ENCODE measurements at regions not wholly inside any gene's neighbourhood (a gene's known extent, or its start where the extent isn't known, plus 50 kb on each side); places are given as distances from the start of the nearest gene placed in this dataset.

DNA sequence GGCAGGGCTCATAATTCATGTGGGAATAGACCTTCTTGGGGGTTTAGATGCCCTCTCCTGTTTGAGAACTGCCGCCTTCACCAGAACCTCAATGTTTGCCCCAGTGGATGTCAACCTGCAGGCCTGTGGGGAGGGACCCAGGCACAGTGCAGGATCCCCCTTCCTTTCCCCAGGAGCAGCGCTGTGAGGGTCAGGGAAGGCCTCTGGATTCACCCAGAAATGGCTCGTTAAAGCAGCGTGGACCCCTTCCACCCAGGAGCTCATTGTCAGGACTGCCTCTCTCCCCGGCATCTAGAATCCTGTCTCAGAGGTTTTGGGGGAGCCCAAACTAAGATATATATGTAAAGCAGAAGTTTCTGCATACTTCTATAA is 188.3 kb downstream of the GADD45G start (continued):
- TF ChIP-seq, protein P1, sequence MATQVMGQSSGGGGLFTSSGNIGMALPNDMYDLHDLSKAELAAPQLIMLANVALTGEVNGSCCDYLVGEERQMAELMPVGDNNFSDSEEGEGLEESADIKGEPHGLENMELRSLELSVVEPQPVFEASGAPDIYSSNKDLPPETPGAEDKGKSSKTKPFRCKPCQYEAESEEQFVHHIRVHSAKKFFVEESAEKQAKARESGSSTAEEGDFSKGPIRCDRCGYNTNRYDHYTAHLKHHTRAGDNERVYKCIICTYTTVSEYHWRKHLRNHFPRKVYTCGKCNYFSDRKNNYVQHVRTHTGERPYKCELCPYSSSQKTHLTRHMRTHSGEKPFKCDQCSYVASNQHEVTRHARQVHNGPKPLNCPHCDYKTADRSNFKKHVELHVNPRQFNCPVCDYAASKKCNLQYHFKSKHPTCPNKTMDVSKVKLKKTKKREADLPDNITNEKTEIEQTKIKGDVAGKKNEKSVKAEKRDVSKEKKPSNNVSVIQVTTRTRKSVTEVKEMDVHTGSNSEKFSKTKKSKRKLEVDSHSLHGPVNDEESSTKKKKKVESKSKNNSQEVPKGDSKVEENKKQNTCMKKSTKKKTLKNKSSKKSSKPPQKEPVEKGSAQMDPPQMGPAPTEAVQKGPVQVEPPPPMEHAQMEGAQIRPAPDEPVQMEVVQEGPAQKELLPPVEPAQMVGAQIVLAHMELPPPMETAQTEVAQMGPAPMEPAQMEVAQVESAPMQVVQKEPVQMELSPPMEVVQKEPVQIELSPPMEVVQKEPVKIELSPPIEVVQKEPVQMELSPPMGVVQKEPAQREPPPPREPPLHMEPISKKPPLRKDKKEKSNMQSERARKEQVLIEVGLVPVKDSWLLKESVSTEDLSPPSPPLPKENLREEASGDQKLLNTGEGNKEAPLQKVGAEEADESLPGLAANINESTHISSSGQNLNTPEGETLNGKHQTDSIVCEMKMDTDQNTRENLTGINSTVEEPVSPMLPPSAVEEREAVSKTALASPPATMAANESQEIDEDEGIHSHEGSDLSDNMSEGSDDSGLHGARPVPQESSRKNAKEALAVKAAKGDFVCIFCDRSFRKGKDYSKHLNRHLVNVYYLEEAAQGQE (IDR thresholded peaks at IDR 0.05; ENCODE audit: low read depth), result no peak
- TF ChIP-seq JUND (IDR thresholded peaks at IDR 0.05), result no peak
- TF ChIP-seq ELF1 (IDR thresholded peaks at IDR 0.05; ENCODE audit: borderline replicate concordance, low read depth), result no peak
- no peak for TF ChIP-seq TCF7L2 (IDR thresholded peaks at IDR 0.05; ENCODE audit: borderline replicate concordance, extremely low read depth, insufficient read depth, insufficient read length)

DNA sequence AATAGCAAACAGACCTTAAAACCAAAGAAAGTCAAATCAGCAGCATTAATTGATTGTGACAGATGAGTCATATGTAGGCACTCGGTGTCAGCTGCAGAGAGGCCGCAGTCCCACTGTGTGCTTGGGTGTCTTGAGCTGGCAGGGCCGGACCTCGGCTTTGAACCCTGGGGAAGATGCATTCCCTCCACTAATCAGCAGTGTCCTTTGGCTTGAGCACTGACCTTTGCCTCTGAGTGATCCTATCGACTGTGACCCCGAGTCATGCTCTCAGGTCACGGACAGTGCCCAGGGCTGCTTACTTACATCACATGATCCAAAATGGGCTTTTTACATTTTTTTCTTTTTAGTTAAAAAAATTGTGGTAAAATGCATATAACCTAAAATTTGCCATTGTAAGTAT is 188.7 kb downstream of the GADD45G start:
- Histone ChIP-seq H3K4me3 (replicated peaks in 1 of 2; ENCODE audit: low read depth in 1 of 2, low read length in 2 of 2) (no peak overlapping the region), H3K27ac (ENCODE audit: low read depth, low read length) (no peak overlapping the region), H4K20me1 (ENCODE audit: insufficient read depth) (no peaks in the 10 kb centered on the region), H3K27me3 (ENCODE audit: insufficient read depth, low read length) (0 out of 2 replicates have a peak, but pooled peaks cover 4% of the 10 kb centered on the region), H3K9ac (ENCODE audit: low read length) (no peak overlapping the region), H2AFZ (ENCODE audit: low read depth, low read length, poor library complexity, severe bottlenecking) (no peak overlapping the region), H3K9me2 (ENCODE audit: insufficient read depth) (no peaks in the 10 kb centered on the region), H3K4me1 (ENCODE audit: control insufficient read depth in 1 of 2, insufficient read depth in 2 of 2, low read length in 2 of 2) (no peaks in the 10 kb centered on the region), H3K4me2 (ENCODE audit: low read length) (no peak overlapping the region), H3K36me3 (ENCODE audit: control insufficient read depth in 1 of 2, insufficient read depth in 2 of 2, low read length in 2 of 2) (no peaks in the 10 kb centered on the region), H3K79me2 (ENCODE audit: insufficient read depth, low read length) (no peaks in the 10 kb centered on the region), H3K9me3 (ENCODE audit: control insufficient read depth in 1 of 2, insufficient read depth in 1 of 2, low read depth in 1 of 2, low read length in 2 of 2) (no peaks in the 10 kb centered on the region)
- POLR2A ChIA-PET, result no interaction called here
- intact Hi-C loops (cut with micrococcal nuclease), result no loop called here
- RAD21 ChIA-PET (ENCODE audit: low non-redundant PET in 1 of 2, low total read pairs in 2 of 2, uncharacterized antibody in 2 of 2, unreplicated experiment in 2 of 2), result no interaction called here
- TF ChIP-seq ZFX (IDR thresholded peaks at IDR 0.05), result no peak
- TF ChIP-seq ELF1 (IDR thresholded peaks at IDR 0.05; ENCODE audit: borderline replicate concordance, low read depth), result no peak
- TF ChIP-seq, protein P2, sequence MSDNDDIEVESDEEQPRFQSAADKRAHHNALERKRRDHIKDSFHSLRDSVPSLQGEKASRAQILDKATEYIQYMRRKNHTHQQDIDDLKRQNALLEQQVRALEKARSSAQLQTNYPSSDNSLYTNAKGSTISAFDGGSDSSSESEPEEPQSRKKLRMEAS (IDR thresholded peaks at IDR 0.05), result no peak
- TF ChIP-seq, protein P3, sequence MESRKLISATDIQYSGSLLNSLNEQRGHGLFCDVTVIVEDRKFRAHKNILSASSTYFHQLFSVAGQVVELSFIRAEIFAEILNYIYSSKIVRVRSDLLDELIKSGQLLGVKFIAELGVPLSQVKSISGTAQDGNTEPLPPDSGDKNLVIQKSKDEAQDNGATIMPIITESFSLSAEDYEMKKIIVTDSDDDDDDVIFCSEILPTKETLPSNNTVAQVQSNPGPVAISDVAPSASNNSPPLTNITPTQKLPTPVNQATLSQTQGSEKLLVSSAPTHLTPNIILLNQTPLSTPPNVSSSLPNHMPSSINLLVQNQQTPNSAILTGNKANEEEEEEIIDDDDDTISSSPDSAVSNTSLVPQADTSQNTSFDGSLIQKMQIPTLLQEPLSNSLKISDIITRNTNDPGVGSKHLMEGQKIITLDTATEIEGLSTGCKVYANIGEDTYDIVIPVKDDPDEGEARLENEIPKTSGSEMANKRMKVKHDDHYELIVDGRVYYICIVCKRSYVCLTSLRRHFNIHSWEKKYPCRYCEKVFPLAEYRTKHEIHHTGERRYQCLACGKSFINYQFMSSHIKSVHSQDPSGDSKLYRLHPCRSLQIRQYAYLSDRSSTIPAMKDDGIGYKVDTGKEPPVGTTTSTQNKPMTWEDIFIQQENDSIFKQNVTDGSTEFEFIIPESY (IDR thresholded peaks at IDR 0.05; ENCODE audit: extremely low read depth, insufficient replicate concordance, low read length), result no peak
- TF ChIP-seq, protein P4, sequence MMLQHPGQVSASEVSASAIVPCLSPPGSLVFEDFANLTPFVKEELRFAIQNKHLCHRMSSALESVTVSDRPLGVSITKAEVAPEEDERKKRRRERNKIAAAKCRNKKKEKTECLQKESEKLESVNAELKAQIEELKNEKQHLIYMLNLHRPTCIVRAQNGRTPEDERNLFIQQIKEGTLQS (IDR thresholded peaks at IDR 0.05), result no peak
- no peak for TF ChIP-seq TCF7L2 (IDR thresholded peaks at IDR 0.05; ENCODE audit: borderline replicate concordance, extremely low read depth, insufficient read depth, insufficient read length)
- no peak for TF ChIP-seq EGR1 (IDR thresholded peaks at IDR 0.05; ENCODE audit: low read depth)
- TF ChIP-seq EZH2 (IDR thresholded peaks at IDR 0.05), result no peak
- ATAC-seq (no peak), DNase-seq (ENCODE audit: low read depth, low spot score) (no peak)
- CTCF ChIA-PET, result no interaction called here
- no TSS peak for BruUV-seq (replicated peaks)
